Urothelium cell line (cell line): ENCODE measurements at regions not wholly inside any gene's neighbourhood (a gene's known extent, or its start where the extent isn't known, plus 50 kb on each side); places are given as distances from the start of the nearest gene placed in this dataset.

Source experiments
- DNase-seq: peaks from one replicate; pipeline ENCODE4 v3.0.0; 2011; ENCODE audit warnings: low spot score, mixed read lengths
- FAIRE-seq: peaks from 2 replicates; lab custom pipeline; 2011; peaks lifted over from hg19 to GRCh38; lab: Jason Lieb, UNC

- DNase-seq (peak; percentile 78), FAIRE-seq (peak; percentile 87)
Measured at GRCh38 chr1:29974316-29974724, 738.0 kb downstream of the PTPRU start.

- no peak for FAIRE-seq
- peak; percentile 37 for DNase-seq
Measured at GRCh38 chr1:29973406-29973805, 737.1 kb downstream of the PTPRU start.

- DNase-seq: no peak
Measured at GRCh38 chr1:29972421-29973053, 736.2 kb downstream of the PTPRU start.

GRCh38 chr1:29971703-29972102, 735.4 kb downstream of the PTPRU start:
- DNase-seq: no peak
- no peak for FAIRE-seq

More at GRCh38 chr1:29972421-29973053, 736.2 kb downstream of the PTPRU start:
- no peak for FAIRE-seq

GRCh38 chr1:29970747-29971325, 734.5 kb downstream of the PTPRU start:
- no peak for FAIRE-seq
- no peak for DNase-seq

GRCh38 chr1:29969576-29969975, 733.3 kb downstream of the PTPRU start:
- no peak for DNase-seq
- FAIRE-seq: no peak

- FAIRE-seq: peak; percentile 20
Measured at GRCh38 chr1:29967261-29967660, 730.9 kb downstream of the PTPRU start.

GRCh38 chr1:29966526-29967045, 730.3 kb downstream of the PTPRU start:
- no peak for DNase-seq
- no peak for FAIRE-seq

More at GRCh38 chr1:29967261-29967660, 730.9 kb downstream of the PTPRU start:
- DNase-seq: no peak

- FAIRE-seq (no peak), DNase-seq (peak; percentile 44)
Measured at GRCh38 chr1:29964718-29965533, 728.6 kb downstream of the PTPRU start.

GRCh38 chr1:29963946-29964345, 727.6 kb downstream of the PTPRU start:
- DNase-seq (no peak), FAIRE-seq (peak; percentile 9)

GRCh38 chr1:29962831-29963247, 726.5 kb downstream of the PTPRU start:
- FAIRE-seq (no peak), DNase-seq (no peak)

- DNase-seq (no peak), FAIRE-seq (no peak)
Measured at GRCh38 chr1:29962336-29962735, 726.0 kb downstream of the PTPRU start.

GRCh38 chr1:29961293-29962059, 725.2 kb downstream of the PTPRU start:
- no peak for FAIRE-seq
- no peak for DNase-seq

- FAIRE-seq: no peak
- no peak for DNase-seq
Measured at GRCh38 chr1:29960876-29961275, 724.6 kb downstream of the PTPRU start.

GRCh38 chr1:29960156-29960755, 723.9 kb downstream of the PTPRU start:
- FAIRE-seq: no peak
- DNase-seq: no peak

- DNase-seq: no peak
- FAIRE-seq: no peak
Measured at GRCh38 chr1:29959356-29959755, 723.0 kb downstream of the PTPRU start.

GRCh38 chr1:29958271-29958670, 721.9 kb downstream of the PTPRU start:
- DNase-seq (no peak), FAIRE-seq (no peak)

- no peak for FAIRE-seq
- no peak for DNase-seq
Measured at GRCh38 chr1:29956349-29957030, 720.2 kb downstream of the PTPRU start.

GRCh38 chr1:29954591-29954990, 718.3 kb downstream of the PTPRU start:
- FAIRE-seq (no peak), DNase-seq (no peak)

GRCh38 chr1:29953961-29954360, 717.6 kb downstream of the PTPRU start:
- DNase-seq: no peak
- no peak for FAIRE-seq
